ENCODE measurements at regions not wholly inside any gene's neighbourhood (a gene's known extent, or its start where the extent isn't known, plus 50 kb on each side); places are given as distances from the start of the nearest gene placed in this dataset.

DNA sequence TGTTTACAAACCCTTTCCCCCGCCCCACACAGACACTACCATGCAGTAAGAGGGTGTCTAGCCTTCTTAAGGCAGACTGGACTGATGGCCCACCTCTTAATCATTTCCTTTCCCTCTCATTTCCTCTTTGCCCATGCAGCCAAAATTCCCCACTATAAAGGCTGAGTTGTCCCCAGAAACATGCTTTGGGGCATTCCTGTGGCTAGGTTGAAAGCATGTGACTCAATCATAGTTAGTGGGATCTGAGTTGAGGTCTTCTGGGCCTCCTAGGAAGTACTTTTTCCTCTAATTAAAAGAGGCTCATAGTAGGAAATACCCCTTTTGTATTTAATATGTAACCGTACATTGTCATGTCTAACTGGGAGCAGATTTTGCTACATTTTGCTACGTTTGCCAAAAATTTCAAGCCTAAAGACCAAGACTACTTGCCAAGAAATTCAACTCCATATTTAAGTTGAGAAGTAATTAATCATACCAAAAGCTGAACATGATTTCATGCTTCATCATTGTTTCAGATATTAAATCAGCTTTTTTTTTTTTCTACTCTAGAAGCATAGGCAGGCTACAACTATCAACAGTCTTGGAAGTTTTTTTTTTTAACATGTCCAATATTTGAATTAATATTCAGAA is 174.7 kb downstream of the ADGRL4 start:
- TF ChIP-seq, protein P1, sequence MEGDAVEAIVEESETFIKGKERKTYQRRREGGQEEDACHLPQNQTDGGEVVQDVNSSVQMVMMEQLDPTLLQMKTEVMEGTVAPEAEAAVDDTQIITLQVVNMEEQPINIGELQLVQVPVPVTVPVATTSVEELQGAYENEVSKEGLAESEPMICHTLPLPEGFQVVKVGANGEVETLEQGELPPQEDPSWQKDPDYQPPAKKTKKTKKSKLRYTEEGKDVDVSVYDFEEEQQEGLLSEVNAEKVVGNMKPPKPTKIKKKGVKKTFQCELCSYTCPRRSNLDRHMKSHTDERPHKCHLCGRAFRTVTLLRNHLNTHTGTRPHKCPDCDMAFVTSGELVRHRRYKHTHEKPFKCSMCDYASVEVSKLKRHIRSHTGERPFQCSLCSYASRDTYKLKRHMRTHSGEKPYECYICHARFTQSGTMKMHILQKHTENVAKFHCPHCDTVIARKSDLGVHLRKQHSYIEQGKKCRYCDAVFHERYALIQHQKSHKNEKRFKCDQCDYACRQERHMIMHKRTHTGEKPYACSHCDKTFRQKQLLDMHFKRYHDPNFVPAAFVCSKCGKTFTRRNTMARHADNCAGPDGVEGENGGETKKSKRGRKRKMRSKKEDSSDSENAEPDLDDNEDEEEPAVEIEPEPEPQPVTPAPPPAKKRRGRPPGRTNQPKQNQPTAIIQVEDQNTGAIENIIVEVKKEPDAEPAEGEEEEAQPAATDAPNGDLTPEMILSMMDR (conservative IDR thresholded peaks at IDR 0.05 in 1 of 2, IDR thresholded peaks at IDR 0.05 in 1 of 2; ENCODE audit: extremely low read depth in 1 of 2, insufficient read depth in 1 of 2, low read depth in 1 of 2, low read length in 2 of 2), result no peak
- no peak for TF ChIP-seq EZH2 (IDR thresholded peaks at IDR 0.05; ENCODE audit: borderline replicate concordance, low read length)

Measured in mammary epithelial cell (primary cell).